OCI-LY7 (cell line): ENCODE measurements at regions not wholly inside any gene's neighbourhood (a gene's known extent, or its start where the extent isn't known, plus 50 kb on each side); places are given as distances from the start of the nearest gene placed in this dataset.

Experiments
- BruUV-seq: library from RNA; stranded (reverse); fragments of 400-500 nt; replicated peaks from 2 replicates; lab custom pipeline; 2021; lab: Mats Ljungman, UMichigan
- CTCF ChIA-PET: fragments of 300-600 bp; sonication (Branson Sonifier 250); formaldehyde crosslinking; loops from one replicate; lab custom pipeline; 2022; ENCODE audit warnings: antibody characterized with exemption; ENCODE audit not compliant: unreplicated experiment; lab: Charles Lee
- POLR2A ChIA-PET: fragments of 300-600 bp; sonication (Branson Sonifier 250); formaldehyde crosslinking; loops from one replicate; lab custom pipeline; 2022; ENCODE audit warnings: antibody characterized with exemption; lab: Charles Lee
- DNase-seq: peaks from one replicate; pipeline ENCODE4 v3.0.0-alpha.2; 2015; ENCODE audit warnings: low spot score
- H2AFZ ChIP-seq: fragments of 200-600 bp; sonication (generic), shearing (Covaris generic); 2 replicates; pipeline ENCODE4 v1.6.1; 2014; ENCODE audit warnings: mild to moderate bottlenecking, antibody characterized with exemption, low read length, moderate library complexity
- H3K27ac ChIP-seq: fragments of 200-600 bp; sonication (generic); 2 replicates; pipeline ENCODE4 v1.5.1; 2014; ENCODE audit warnings: mixed run types, low read depth, mild to moderate bottlenecking, moderate library complexity, low read length, inconsistent platforms; ENCODE audit not compliant: poor library complexity, severe bottlenecking
- H3K36me3 ChIP-seq: fragments of 200-600 bp; sonication (generic); 2 replicates; pipeline ENCODE4 v1.6.1; 2014; ENCODE audit warnings: mild to moderate bottlenecking, antibody characterized with exemption, low read length, moderate library complexity, mixed read lengths; ENCODE audit not compliant: insufficient read depth
- H3K4me1 ChIP-seq: fragments of 200-600 bp; sonication (generic); 2 replicates; pipeline ENCODE4 v1.5.1; 2014; ENCODE audit warnings: mild to moderate bottlenecking, low read length; ENCODE audit not compliant: insufficient read depth, poor library complexity, severe bottlenecking
- H3K4me2 ChIP-seq: fragments of 200-600 bp; sonication (generic); 2 replicates; pipeline ENCODE4 v1.6.1; 2014; ENCODE audit warnings: mild to moderate bottlenecking, low read length
- H3K4me3 ChIP-seq: fragments of 200-600 bp; sonication (generic); 2 replicates; pipeline ENCODE4 v1.5.1; 2014; ENCODE audit warnings: mild to moderate bottlenecking, low read depth, low read length; ENCODE audit not compliant: poor library complexity, severe bottlenecking
- H3K79me2 ChIP-seq: fragments of 200-600 bp; sonication (generic); 2 replicates; pipeline ENCODE4 v1.6.1; 2016; ENCODE audit warnings: low read depth, mild to moderate bottlenecking, low read length, moderate library complexity, mixed read lengths; ENCODE audit not compliant: insufficient read depth
- H3K9me2 ChIP-seq: fragments of 200-600 bp; sonication (generic); 2 replicates; pipeline ENCODE4 v1.6.1; 2016; ENCODE audit warnings: mild to moderate bottlenecking, low read length, mixed read lengths; ENCODE audit not compliant: insufficient read depth
- H3K9me3 ChIP-seq: fragments of 200-600 bp; sonication (generic); 2 replicates; pipeline ENCODE4 v1.6.1; 2014; ENCODE audit warnings: mild to moderate bottlenecking, mixed run types, low read length, mixed read lengths
- H4K20me1 ChIP-seq: fragments of 200-600 bp; sonication (generic); 2 replicates; pipeline ENCODE4 v1.6.1; 2014; ENCODE audit warnings: mild to moderate bottlenecking, antibody characterized with exemption, low read length, moderate library complexity, mixed read lengths; ENCODE audit not compliant: insufficient read depth
- EZH2phosphoT487 ChIP-seq: fragments of 200-600 bp; sonication (generic); IDR thresholded peaks from 2 replicates; pipeline ENCODE4 v1.6.1; 2018; ENCODE audit warnings: low read depth, borderline replicate concordance, mild to moderate bottlenecking, mixed run types, antibody characterized with exemption, low read length, moderate library complexity, mixed read lengths
- intact Hi-C: fragments of 100-400 bp; cut with micrococcal nuclease; formaldehyde crosslinking; loops from one replicate; pipeline ENCODE4 v1.10.0; 2022; ENCODE audit not compliant: unreplicated experiment
- TF ChIP-seq, protein P1 (sequence below): fragments of 200-600 bp; sonication (generic); conservative IDR thresholded peaks from 2 replicates; pipeline ENCODE4 v1.5.1; 2014; ENCODE audit warnings: mild to moderate bottlenecking, antibody characterized with exemption, low read length, moderate library complexity, mixed read lengths

DNA sequence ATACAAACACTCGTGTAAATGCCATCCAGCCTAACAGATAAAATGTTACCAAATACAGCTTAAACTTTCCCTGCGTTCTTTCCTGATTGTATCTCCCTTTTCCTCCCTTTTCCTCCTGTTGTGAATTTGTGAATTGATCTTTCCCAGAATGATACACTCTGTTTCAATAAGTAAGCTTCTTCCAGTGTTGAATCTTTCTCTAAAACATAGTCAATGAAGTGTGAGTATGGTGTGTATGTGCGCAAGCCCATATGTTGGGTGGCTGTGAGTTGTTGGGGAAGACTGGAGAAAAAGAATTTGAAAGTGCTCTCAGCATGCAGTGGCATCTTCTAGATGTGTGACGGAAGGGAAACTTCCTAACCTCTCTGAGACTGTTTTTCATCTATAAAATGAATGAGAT, 143.1 kb upstream of the KLF4 start:
- Histone ChIP-seq H3K79me2 (no peaks in the 10 kb centered on the region), H3K4me2 (no peak overlapping the region), H3K9me2 (no peaks in the 10 kb centered on the region), H3K27ac (no peak overlapping the region), H3K9me3 (no peaks in the 10 kb centered on the region), H2AFZ (no peak overlapping the region), H3K4me3 (no peak overlapping the region), H3K36me3 (no peaks in the 10 kb centered on the region), H3K4me1 (no peaks in the 10 kb centered on the region), H4K20me1 (no peaks in the 10 kb centered on the region)
- ChIA-PET CTCF (no interaction called here), POLR2A (interaction anchor here (0.6 to 0.7 kb wide), 2 partner anchors 19 to 100 kb away, joined by 3 read pairs; no protein-coding TSS in a partner anchor)
- no peak for DNase-seq
- TF ChIP-seq, protein P1, sequence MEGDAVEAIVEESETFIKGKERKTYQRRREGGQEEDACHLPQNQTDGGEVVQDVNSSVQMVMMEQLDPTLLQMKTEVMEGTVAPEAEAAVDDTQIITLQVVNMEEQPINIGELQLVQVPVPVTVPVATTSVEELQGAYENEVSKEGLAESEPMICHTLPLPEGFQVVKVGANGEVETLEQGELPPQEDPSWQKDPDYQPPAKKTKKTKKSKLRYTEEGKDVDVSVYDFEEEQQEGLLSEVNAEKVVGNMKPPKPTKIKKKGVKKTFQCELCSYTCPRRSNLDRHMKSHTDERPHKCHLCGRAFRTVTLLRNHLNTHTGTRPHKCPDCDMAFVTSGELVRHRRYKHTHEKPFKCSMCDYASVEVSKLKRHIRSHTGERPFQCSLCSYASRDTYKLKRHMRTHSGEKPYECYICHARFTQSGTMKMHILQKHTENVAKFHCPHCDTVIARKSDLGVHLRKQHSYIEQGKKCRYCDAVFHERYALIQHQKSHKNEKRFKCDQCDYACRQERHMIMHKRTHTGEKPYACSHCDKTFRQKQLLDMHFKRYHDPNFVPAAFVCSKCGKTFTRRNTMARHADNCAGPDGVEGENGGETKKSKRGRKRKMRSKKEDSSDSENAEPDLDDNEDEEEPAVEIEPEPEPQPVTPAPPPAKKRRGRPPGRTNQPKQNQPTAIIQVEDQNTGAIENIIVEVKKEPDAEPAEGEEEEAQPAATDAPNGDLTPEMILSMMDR = no peak
- no TSS peak for BruUV-seq
- intact Hi-C loops = no loop called here

DNA sequence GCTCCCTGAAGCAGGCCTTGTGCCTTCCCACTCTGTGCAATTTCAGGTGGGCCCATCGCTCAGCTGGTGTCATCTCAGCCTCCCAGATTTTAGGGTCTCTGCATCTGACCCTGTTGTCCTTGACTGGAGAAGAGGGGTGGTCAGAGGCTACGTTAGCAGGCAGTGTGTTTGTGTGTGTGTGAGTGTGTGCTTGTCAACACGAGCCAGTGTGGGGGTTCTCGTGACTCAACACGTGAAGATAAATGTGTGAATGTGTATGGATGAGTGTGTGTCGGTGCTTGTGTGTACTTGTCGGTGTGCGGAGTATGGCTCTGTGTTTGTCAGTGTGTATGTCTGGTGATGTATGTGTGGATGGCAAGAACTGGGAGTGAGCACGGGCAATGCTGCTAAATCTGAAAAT, 142.6 kb upstream of the KLF4 start:
- intact Hi-C loops = no loop called here
- Histone ChIP-seq H3K4me2 (no peak overlapping the region), H4K20me1 (no peaks in the 10 kb centered on the region), H3K4me3 (no peak overlapping the region), H3K36me3 (no peaks in the 10 kb centered on the region), H3K27ac (no peak overlapping the region), H3K9me3 (no peaks in the 10 kb centered on the region), H3K9me2 (no peaks in the 10 kb centered on the region), H2AFZ (no peak overlapping the region), H3K4me1 (no peaks in the 10 kb centered on the region), H3K79me2 (no peaks in the 10 kb centered on the region)
- no TSS peak for BruUV-seq
- POLR2A ChIA-PET = interaction anchor here (0.7 kb wide), 1 partner anchor 100 kb away, joined by 3 read pairs; no protein-coding TSS in a partner anchor
- TF ChIP-seq EZH2phosphoT487 = no peak
- TF ChIP-seq, protein P1 = no peak
- CTCF ChIA-PET = no interaction called here
- DNase-seq = no peak

DNA sequence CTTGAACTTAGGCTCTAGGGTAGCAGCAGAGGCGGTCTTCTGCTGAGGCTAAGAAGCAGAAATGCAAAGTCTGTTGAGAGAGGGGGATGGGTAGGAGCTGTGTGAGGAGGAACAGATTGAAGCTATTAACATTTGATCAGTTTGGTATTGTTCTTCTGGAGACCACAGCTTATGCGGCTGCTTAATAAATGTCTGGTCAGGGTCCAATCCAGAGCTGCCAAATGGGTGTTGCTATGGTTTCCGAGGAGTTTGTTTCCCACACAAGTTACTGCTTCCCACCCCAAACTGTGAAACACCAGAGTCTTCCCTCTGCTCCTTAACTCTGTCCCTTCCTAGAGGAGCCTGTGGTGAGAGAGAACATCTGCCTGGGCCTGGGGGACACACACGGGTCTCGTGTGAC, 142.2 kb upstream of the KLF4 start:
- intact Hi-C loops = no loop called here
- Histone ChIP-seq H3K79me2 (no peaks in the 10 kb centered on the region), H3K9me2 (no peaks in the 10 kb centered on the region), H3K36me3 (no peaks in the 10 kb centered on the region), H2AFZ (no peak overlapping the region), H3K9me3 (no peaks in the 10 kb centered on the region), H3K4me2 (no peak overlapping the region), H3K4me1 (no peaks in the 10 kb centered on the region), H4K20me1 (no peaks in the 10 kb centered on the region), H3K27ac (no peak overlapping the region), H3K4me3 (no peak overlapping the region)
- BruUV-seq = no TSS peak
- ChIA-PET POLR2A (no interaction called here), CTCF (no interaction called here)
- no peak for DNase-seq
- TF ChIP-seq, protein P1 = no peak
- no peak for TF ChIP-seq EZH2phosphoT487
